ENCODE measurements at regions not wholly inside any gene's neighbourhood (a gene's known extent, or its start where the extent isn't known, plus 50 kb on each side); places are given as distances from the start of the nearest gene placed in this dataset.

GRCh38 chr1:113291777-113292602, 98.3 kb upstream of the MAGI3 start:
- H3K4me3 ChIP-seq = no peak overlapping the region
- ATAC-seq (peak; percentile 79), DNase-seq (peak in 1 of 4 donors; percentile 5)
- peak overlapping the region in 3 of 4 donors; percentile 47 to 81 (median 68) for H3K27ac ChIP-seq
- TF ChIP-seq POLR2A (IDR thresholded peaks at IDR 0.05) = no peak
- no peak for TF ChIP-seq CTCF (IDR thresholded peaks at IDR 0.05)
- no peaks in the 10 kb centered on the region for H3K27me3 ChIP-seq
- H3K9me3 ChIP-seq = no peaks in the 10 kb centered on the region
- H3K36me3 ChIP-seq (replicated peaks in 1 of 2; ENCODE audit: insufficient read depth in 1 of 2, low read depth in 2 of 2) = no peaks in the 10 kb centered on the region
- H3K4me1 ChIP-seq = peaks cover 19% of the 10 kb centered on the region
- intact Hi-C loops (cut with DNase I) = no loop called here
- 63 to 65% methylated on average over 9 of the region's 9 CpGs for WGBS, 2 donors

- no peaks in the 10 kb centered on the region for H3K27me3 ChIP-seq
- H3K4me3 ChIP-seq = no peak overlapping the region
- H3K27ac ChIP-seq = peak overlapping the region in 3 of 4 donors; percentile 60 to 81 (median 68)
- WGBS, 2 donors = 17 to 24% methylated on average over 2 of the region's 2 CpGs
- H3K4me1 ChIP-seq = peaks cover 19% of the 10 kb centered on the region
- no peak for TF ChIP-seq CTCF (IDR thresholded peaks at IDR 0.05)
- no peak for TF ChIP-seq POLR2A (IDR thresholded peaks at IDR 0.05)
- DNase-seq (peak; percentile 17 to 42 (median 28)), ATAC-seq (peak; percentile 78)
- no peaks in the 10 kb centered on the region for H3K9me3 ChIP-seq
- intact Hi-C loops (cut with DNase I) = no loop called here
- no peaks in the 10 kb centered on the region for H3K36me3 ChIP-seq (replicated peaks in 1 of 2; ENCODE audit: insufficient read depth in 1 of 2, low read depth in 2 of 2)
These were observed 97.6 kb upstream of the MAGI3 start for GRCh38 chr1:113292603-113293255.

GRCh38 chr1:113293256-113293626, 97.1 kb upstream of the MAGI3 start:
- peak overlapping the region in 3 of 4 donors; percentile 60 to 81 (median 68) for H3K27ac ChIP-seq
- WGBS, 2 donors = 89 to 94% methylated on average over 11 of the region's 11 CpGs
- TF ChIP-seq CTCF (IDR thresholded peaks at IDR 0.05) = no peak
- TF ChIP-seq POLR2A (IDR thresholded peaks at IDR 0.05) = no peak

GRCh38 chr1:113297749-113298148, 92.6 kb upstream of the MAGI3 start:
- intact Hi-C loops (cut with DNase I) = no loop called here
- H3K9me3 ChIP-seq = no peaks in the 10 kb centered on the region
- DNase-seq (no peak), ATAC-seq (no peak)
- H3K4me1 ChIP-seq = peaks cover 10% of the 10 kb centered on the region
- H3K27me3 ChIP-seq = no peaks in the 10 kb centered on the region
- no peak overlapping the region for H3K27ac ChIP-seq
- H3K4me3 ChIP-seq = no peak overlapping the region
- TF ChIP-seq POLR2A (IDR thresholded peaks at IDR 0.05) (no peak), CTCF (IDR thresholded peaks at IDR 0.05) (no peak)
- no peaks in the 10 kb centered on the region for H3K36me3 ChIP-seq (replicated peaks in 1 of 2; ENCODE audit: insufficient read depth in 1 of 2, low read depth in 2 of 2)
- WGBS, 2 donors = 77 to 85% methylated on average over 1 of the region's 1 CpG

More at GRCh38 chr1:113293256-113293626, 97.1 kb upstream of the MAGI3 start:
- ATAC-seq = no peak
- Histone ChIP-seq H3K4me3 (no peak overlapping the region), H3K27me3 (no peaks in the 10 kb centered on the region), H3K9me3 (no peaks in the 10 kb centered on the region), H3K4me1 (peaks cover 19% of the 10 kb centered on the region), H3K36me3 (replicated peaks in 1 of 2; ENCODE audit: insufficient read depth in 1 of 2, low read depth in 2 of 2) (no peaks in the 10 kb centered on the region)
- DNase-seq = no peak
- intact Hi-C loops (cut with DNase I) = no loop called here

Data from body of pancreas (tissue), 4 donors.